Activated CD8-positive, alpha-beta memory T cell treated with anti-CD3 and anti-CD28 coated beads for 4 hours (primary cell): ENCODE measurements at regions not wholly inside any gene's neighbourhood (a gene's known extent, or its start where the extent isn't known, plus 50 kb on each side); places are given as distances from the start of the nearest gene placed in this dataset.

Experiments
- DNase-seq, 2 donors: peaks; one replicate each; pipeline ENCODE4 v3.0.0-alpha.2; 2020; ENCODE audit warnings: low read depth in 2 of 2

- DNase-seq, result no peak
Observed at GRCh38 chr7:106482091-106482490, 178.9 kb downstream of the CCDC71L start.

- DNase-seq, result no peak
Observed at GRCh38 chr7:106480616-106481031, 180.3 kb downstream of the CCDC71L start.

- DNase-seq, result no peak
Observed at GRCh38 chr7:106480161-106480579, 180.8 kb downstream of the CCDC71L start.

- no peak for DNase-seq
Observed at GRCh38 chr7:106476751-106477150, 184.2 kb downstream of the CCDC71L start.

- no peak for DNase-seq
Observed at GRCh38 chr7:106472741-106473140, 188.0 kb upstream of the NAMPT start.

GRCh38 chr7:106471686-106472440 is 187.1 kb upstream of the NAMPT start:
- DNase-seq, result no peak

GRCh38 chr7:106471021-106471420 is 186.2 kb upstream of the NAMPT start:
- DNase-seq, result no peak

- DNase-seq, result no peak
Observed at GRCh38 chr7:106466867-106467266, 182.1 kb upstream of the NAMPT start.

- no peak for DNase-seq
Observed at GRCh38 chr7:106465704-106466468, 181.1 kb upstream of the NAMPT start.

- DNase-seq, result no peak
Observed at GRCh38 chr7:106464651-106465050, 179.9 kb upstream of the NAMPT start.

GRCh38 chr7:106463851-106464611 is 179.2 kb upstream of the NAMPT start:
- DNase-seq, result no peak

GRCh38 chr7:106462914-106463482 is 178.2 kb upstream of the NAMPT start:
- DNase-seq, result no peak

GRCh38 chr7:106462365-106462859 is 177.6 kb upstream of the NAMPT start:
- no peak for DNase-seq

GRCh38 chr7:106460792-106461254 is 176.0 kb upstream of the NAMPT start:
- DNase-seq, result no peak

- DNase-seq, result no peak
Observed at GRCh38 chr7:106459397-106460072, 174.8 kb upstream of the NAMPT start.

- DNase-seq, result no peak
Observed at GRCh38 chr7:106457678-106458077, 172.9 kb upstream of the NAMPT start.

- DNase-seq, result no peak
Observed at GRCh38 chr7:106456329-106456728, 171.5 kb upstream of the NAMPT start.

- DNase-seq, result no peak
Observed at GRCh38 chr7:106452031-106452851, 167.5 kb upstream of the NAMPT start.

- DNase-seq, result no peak
Observed at GRCh38 chr7:106451171-106451570, 166.4 kb upstream of the NAMPT start.

GRCh38 chr7:106450716-106451115 is 165.9 kb upstream of the NAMPT start:
- no peak for DNase-seq
